Caco-2 (cell line): ENCODE measurements at regions not wholly inside any gene's neighbourhood (a gene's known extent, or its start where the extent isn't known, plus 50 kb on each side); places are given as distances from the start of the nearest gene placed in this dataset.

Experiments used
- BruUV-seq: library from RNA; stranded (reverse); fragments of 400-500 nt; replicated peaks from 2 replicates; lab custom pipeline; 2021; lab: Mats Ljungman, UMichigan
- CTCF ChIA-PET: fragments of 300-600 bp; sonication (Branson Sonifier 250); formaldehyde crosslinking; loops from one replicate; lab custom pipeline; 2022; ENCODE audit warnings: antibody characterized with exemption; lab: Charles Lee
- POLR2A ChIA-PET: fragments of 300-600 bp; sonication (Branson Sonifier 250); formaldehyde crosslinking; loops from one replicate; lab custom pipeline; 2022; ENCODE audit warnings: antibody characterized with exemption; lab: Charles Lee
- DNase-seq, 2 experiments: peaks; one replicate each; pipeline versions ENCODE4 v3.0.0 to v3.0.0-alpha.2; 2020 to 2022
- H3K27me3 ChIP-seq: replicated peaks from 2 replicates; pipeline ENCODE4 v1.6.0; 2011; ENCODE audit warnings: low read length; ENCODE audit not compliant: control insufficient read depth, insufficient read depth
- H3K36me3 ChIP-seq: 2 replicates; pipeline ENCODE4 v1.5.1; 2011; ENCODE audit warnings: low read length; ENCODE audit not compliant: control insufficient read depth, insufficient read depth
- H3K4me1 ChIP-seq: fragments of 250-450 bp; sonication (Bioruptor Pico); 2 replicates; pipeline ENCODE4 v1.5.1; 2020; ENCODE audit warnings: mild to moderate bottlenecking
- H3K4me3 ChIP-seq: 2 replicates; pipeline ENCODE4 v1.5.1; 2011; ENCODE audit warnings: low read depth, mild to moderate bottlenecking, control low read depth, low read length
- H3K9me3 ChIP-seq: fragments of 250-450 bp; sonication (Bioruptor Pico); 2 replicates; pipeline ENCODE4 v1.5.1; 2020; ENCODE audit warnings: mild to moderate bottlenecking, moderate library complexity
- H3K27ac Mint-ChIP-seq: one replicate; pipeline ENCODE4 v1.8.0; 2022; ENCODE audit warnings: mixed read lengths; ENCODE audit not compliant: unreplicated experiment
- H3K27me3 Mint-ChIP-seq: one replicate; pipeline ENCODE4 v1.8.0; 2022; ENCODE audit warnings: mixed read lengths; ENCODE audit not compliant: insufficient read depth, unreplicated experiment
- H3K36me3 Mint-ChIP-seq: one replicate; pipeline ENCODE4 v1.8.0; 2022; ENCODE audit warnings: mild to moderate bottlenecking, mixed read lengths; ENCODE audit not compliant: insufficient read depth, unreplicated experiment
- H3K4me1 Mint-ChIP-seq: one replicate; pipeline ENCODE4 v1.8.0; 2022; ENCODE audit warnings: low read depth, mixed read lengths; ENCODE audit not compliant: unreplicated experiment
- H3K4me3 Mint-ChIP-seq: one replicate; pipeline ENCODE4 v1.8.0; 2022; ENCODE audit warnings: mild to moderate bottlenecking, moderate library complexity, mixed read lengths; ENCODE audit not compliant: unreplicated experiment
- H3K9me3 Mint-ChIP-seq: one replicate; pipeline ENCODE4 v1.8.0; 2022; ENCODE audit warnings: mixed read lengths; ENCODE audit not compliant: unreplicated experiment
- CTCF ChIP-seq, 2 experiments: fragments of 200-600 bp in 1 of 2; IDR thresholded peaks; 1 replicate in 1 of 2; 2 replicates in 1 of 2; pipeline versions ENCODE4 v1.5.1 to v1.8.0; 2011 to 2022; ENCODE audit warnings: antibody characterized with exemption in 1 of 2, control low read depth in 1 of 2, inconsistent platforms in 1 of 2, low read depth in 1 of 2, low read length in 1 of 2, mild to moderate bottlenecking in 1 of 2, moderate library complexity in 1 of 2; ENCODE audit not compliant: insufficient read depth in 1 of 2, severe bottlenecking in 1 of 2, unreplicated experiment in 1 of 2
- intact Hi-C: fragments of 100-400 bp; cut with micrococcal nuclease; formaldehyde crosslinking; loops from one replicate; pipeline ENCODE4 v1.10.0; 2022; ENCODE audit not compliant: unreplicated experiment

DNA sequence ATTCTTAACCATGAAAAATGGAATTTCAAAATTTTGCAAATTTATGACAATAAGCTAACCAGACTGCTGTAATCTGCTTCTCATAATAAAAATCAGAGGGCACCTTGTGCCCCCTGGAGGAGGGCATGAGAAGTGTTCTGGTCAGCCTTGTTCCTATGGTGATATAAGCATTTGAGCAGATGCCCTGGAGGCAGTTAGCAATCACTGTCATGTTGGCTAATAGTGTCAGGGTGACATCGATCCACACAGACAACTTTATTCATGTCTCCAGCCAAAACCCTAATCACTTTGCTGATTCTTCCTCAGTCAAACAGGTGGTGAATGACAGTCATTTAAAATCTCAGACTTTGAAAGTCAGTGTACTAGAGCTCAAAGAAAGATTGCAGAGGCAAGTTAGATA, 943.0 kb downstream of the GALC start:
- no peaks in the 10 kb centered on the region for H3K9me3 Mint-ChIP-seq
- DNase-seq, result peak; percentile 70 to 74
- H3K27ac Mint-ChIP-seq, result no peak overlapping the region
- intact Hi-C loops, result loop anchor here (1.0 to 5.0 kb wide), 5 partner anchors 29 to 566 kb away; no protein-coding TSS in a partner anchor
- POLR2A ChIA-PET, result no interaction called here
- H3K36me3 Mint-ChIP-seq, result no peaks in the 10 kb centered on the region
- Histone ChIP-seq H3K4me1 (no peaks in the 10 kb centered on the region), H3K4me3 (no peak overlapping the region), H3K27me3 (no peaks in the 10 kb centered on the region), H3K36me3 (no peaks in the 10 kb centered on the region), H3K9me3 (no peaks in the 10 kb centered on the region)
- no TSS peak for BruUV-seq
- TF ChIP-seq CTCF (IDR thresholded peaks at IDR 0.05; ENCODE audit: insufficient read depth in 1 of 2, low read depth in 1 of 2, low read length in 1 of 2, severe bottlenecking in 1 of 2, unreplicated experiment in 1 of 2), result peak; percentile 48 to 82
- no peaks in the 10 kb centered on the region for H3K4me1 Mint-ChIP-seq
- CTCF ChIA-PET, result interaction anchor here (0.9 to 1.3 kb wide), 2 partner anchors 89 to 141 kb away, joined by 4 to 7 read pairs; no protein-coding TSS in a partner anchor
- peaks cover 8% of the 10 kb centered on the region for H3K27me3 Mint-ChIP-seq
- H3K4me3 Mint-ChIP-seq, result no peak overlapping the region

DNA sequence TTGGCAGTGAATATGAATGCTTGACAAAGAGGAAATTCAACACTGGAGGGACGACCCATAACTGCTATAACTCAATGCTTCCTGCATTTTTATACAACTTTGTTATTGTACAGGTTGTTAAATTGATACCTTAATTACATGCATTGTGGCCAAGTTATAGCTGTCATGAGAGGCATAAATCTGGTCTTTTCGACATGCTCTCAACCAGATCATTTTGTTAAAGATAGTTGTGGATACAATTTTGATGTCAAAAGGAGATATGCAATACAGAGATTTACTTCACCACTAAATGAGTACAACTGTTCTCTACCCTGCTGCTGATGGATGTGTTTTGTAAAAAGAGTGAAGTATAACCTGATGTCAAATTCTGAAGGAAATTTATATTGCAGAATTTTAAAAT, 946.0 kb downstream of the GALC start:
- no peak for TF ChIP-seq CTCF (IDR thresholded peaks at IDR 0.05; ENCODE audit: insufficient read depth in 1 of 2, low read depth in 1 of 2, low read length in 1 of 2, severe bottlenecking in 1 of 2, unreplicated experiment in 1 of 2)
- intact Hi-C loops, result no loop called here
- no peak for DNase-seq
- Mint-ChIP-seq H3K4me1 (no peaks in the 10 kb centered on the region), H3K27me3 (peaks cover 15% of the 10 kb centered on the region), H3K27ac (no peak overlapping the region), H3K9me3 (no peaks in the 10 kb centered on the region), H3K36me3 (no peaks in the 10 kb centered on the region), H3K4me3 (no peak overlapping the region)
- Histone ChIP-seq H3K36me3 (no peaks in the 10 kb centered on the region), H3K4me1 (no peaks in the 10 kb centered on the region), H3K4me3 (no peak overlapping the region), H3K27me3 (no peaks in the 10 kb centered on the region; the same call in 1 of the 2 replicates), H3K9me3 (no peaks in the 10 kb centered on the region)
- no TSS peak for BruUV-seq
- POLR2A ChIA-PET, result no interaction called here
- CTCF ChIA-PET, result no interaction called here

GRCh38 chr14:87045956-87046355, 947.0 kb downstream of the GALC start:
- Mint-ChIP-seq H3K36me3 (no peaks in the 10 kb centered on the region), H3K9me3 (no peaks in the 10 kb centered on the region), H3K27me3 (peaks cover 15% of the 10 kb centered on the region), H3K27ac (no peak overlapping the region), H3K4me3 (no peak overlapping the region), H3K4me1 (no peaks in the 10 kb centered on the region)
- DNase-seq, result no peak
- CTCF ChIA-PET, result no interaction called here
- H3K4me3 ChIP-seq, result no peak overlapping the region
- H3K27me3 ChIP-seq, result no peaks in the 10 kb centered on the region; the same call in 1 of the 2 replicates
- no peaks in the 10 kb centered on the region for H3K4me1 ChIP-seq
- H3K9me3 ChIP-seq, result no peaks in the 10 kb centered on the region
- POLR2A ChIA-PET, result no interaction called here
- intact Hi-C loops, result no loop called here
- no peaks in the 10 kb centered on the region for H3K36me3 ChIP-seq
- no peak for TF ChIP-seq CTCF (IDR thresholded peaks at IDR 0.05; ENCODE audit: insufficient read depth in 1 of 2, low read depth in 1 of 2, low read length in 1 of 2, severe bottlenecking in 1 of 2, unreplicated experiment in 1 of 2)
- BruUV-seq, result no TSS peak
